IMR-90 (cell line): ENCODE measurements at regions not wholly inside any gene's neighbourhood (a gene's known extent, or its start where the extent isn't known, plus 50 kb on each side); places are given as distances from the start of the nearest gene placed in this dataset.

ENCODE experiments used
- ATAC-seq: fragments of 200-7000 bp; cut with Tn5 transposase; 2 replicates; pipeline ENCODE4 v1.9.1; 2020; ENCODE audit warnings: low read depth, mild to moderate bottlenecking, moderate library complexity
- BruUV-seq: library from RNA; stranded (reverse); fragments of 400-500 nt; replicated peaks from 2 replicates; lab custom pipeline; 2021; lab: Mats Ljungman, UMichigan
- CTCF ChIA-PET: fragments of 300-600 bp; formaldehyde crosslinking; extraction: SDS; loops from one replicate; lab custom pipeline; 2021; ENCODE audit warnings: antibody characterized with exemption; lab: Yijun Ruan, JAX
- POLR2A ChIA-PET: fragments of 300-600 bp; sonication (Branson Sonifier 250); formaldehyde crosslinking; loops from one replicate; lab custom pipeline; 2022; ENCODE audit warnings: antibody characterized with exemption; ENCODE audit not compliant: unreplicated experiment; lab: Charles Lee
- DNase-seq: peaks from one replicate; pipeline ENCODE4 v3.0.0; 2013
- H2AFZ ChIP-seq: replicated peaks from 2 replicates; pipeline ENCODE3; 2013; ENCODE audit warnings: low read length, mild to moderate bottlenecking; ENCODE audit not compliant: poor library complexity
- H2AK5ac ChIP-seq: 2 replicates; pipeline ENCODE4 v1.6.1; 2013; ENCODE audit warnings: low read depth, low read length, inconsistent platforms
- H2AK9ac ChIP-seq: replicated peaks from 2 replicates; pipeline ENCODE3; 2013; ENCODE audit warnings: mild to moderate bottlenecking, low read depth, low read length, moderate library complexity; ENCODE audit not compliant: poor library complexity
- H2BK120ac ChIP-seq: 2 replicates; pipeline ENCODE4 v1.6.1; 2013; ENCODE audit warnings: low read depth, low read length, inconsistent platforms
- H2BK15ac ChIP-seq: 3 replicates; pipeline ENCODE4 v1.6.1; 2013; ENCODE audit warnings: low read depth, low read length, inconsistent platforms
- H2BK20ac ChIP-seq: 2 replicates; pipeline ENCODE4 v1.6.1; 2013; ENCODE audit warnings: low read depth, mild to moderate bottlenecking, inconsistent platforms, low read length, moderate library complexity
- H2BK5ac ChIP-seq: 2 replicates; pipeline ENCODE4 v1.6.1; 2013; ENCODE audit warnings: mild to moderate bottlenecking, low read depth, low read length, inconsistent platforms; ENCODE audit not compliant: poor library complexity, severe bottlenecking
- H3K14ac ChIP-seq: replicated peaks from 2 replicates; pipeline ENCODE4 v1.6.1; 2013; ENCODE audit warnings: low read depth, low read length, inconsistent platforms
- H3K18ac ChIP-seq: 2 replicates; pipeline ENCODE4 v1.6.1; 2013; ENCODE audit warnings: low read depth, low read length, control low read depth
- H3K23ac ChIP-seq: 2 replicates; pipeline ENCODE4 v1.6.1; 2013; ENCODE audit warnings: low read depth, low read length, inconsistent platforms
- H3K27ac ChIP-seq: 2 replicates; pipeline ENCODE4 v1.5.1; 2013; ENCODE audit warnings: mild to moderate bottlenecking, control low read depth, low read length; ENCODE audit not compliant: insufficient read depth
- H3K27me3 ChIP-seq: 2 replicates; pipeline ENCODE4 v1.6.1; 2013; ENCODE audit warnings: low read length; ENCODE audit not compliant: control insufficient read depth, insufficient read depth
- H3K36me3 ChIP-seq: 2 replicates; pipeline ENCODE4 v1.6.1; 2013; ENCODE audit warnings: low read length, mixed read lengths; ENCODE audit not compliant: control insufficient read depth, insufficient read depth
- H3K4ac ChIP-seq: 2 replicates; pipeline ENCODE4 v1.6.1; 2013; ENCODE audit warnings: low read depth, low read length, inconsistent platforms
- H3K4me1 ChIP-seq: 2 replicates; pipeline ENCODE4 v1.6.1; 2013; ENCODE audit warnings: low read length, mixed read lengths; ENCODE audit not compliant: control insufficient read depth, insufficient read depth
- H3K4me2 ChIP-seq: 2 replicates; pipeline ENCODE4 v1.6.1; 2013; ENCODE audit warnings: low read depth, mild to moderate bottlenecking, control low read depth, low read length, moderate library complexity
- H3K4me3 ChIP-seq: 2 replicates; pipeline ENCODE4 v1.5.1; 2013; ENCODE audit warnings: low read depth, mild to moderate bottlenecking, control low read depth, low read length, moderate library complexity; ENCODE audit not compliant: insufficient read depth
- H3K56ac ChIP-seq: 2 replicates; pipeline ENCODE4 v1.6.1; 2013; ENCODE audit warnings: low read length, inconsistent platforms; ENCODE audit not compliant: insufficient read depth; ENCODE audit errors: extremely low read depth
- H3K79me1 ChIP-seq, 2 experiments: 2 replicates each; pipeline ENCODE4 v1.6.1; 2013; ENCODE audit warnings: low read length in 2 of 2, inconsistent platforms in 1 of 2, low read depth in 1 of 2
- H3K9ac ChIP-seq: 2 replicates; pipeline ENCODE4 v1.6.1; 2013; ENCODE audit warnings: low read depth, low read length, control low read depth
- H3K9me1 ChIP-seq: 2 replicates; pipeline ENCODE4 v1.6.1; 2013; ENCODE audit warnings: low read length, inconsistent platforms; ENCODE audit not compliant: insufficient read depth
- H3K9me3 ChIP-seq: 2 replicates; pipeline ENCODE4 v1.6.1; 2013; ENCODE audit warnings: low read length; ENCODE audit not compliant: control insufficient read depth, insufficient read depth
- H4K20me1 ChIP-seq: 2 replicates; pipeline ENCODE4 v1.6.1; 2013; ENCODE audit warnings: low read length, inconsistent platforms; ENCODE audit not compliant: insufficient read depth
- H4K5ac ChIP-seq: 2 replicates; pipeline ENCODE4 v1.6.1; 2013; ENCODE audit warnings: mild to moderate bottlenecking, low read depth, low read length, control low read depth
- H4K8ac ChIP-seq, 2 experiments: 2 replicates each; pipeline ENCODE4 v1.6.1; 2013; ENCODE audit warnings: low read depth in 2 of 2, low read length in 2 of 2, control low read depth in 1 of 2, inconsistent platforms in 1 of 2
- H4K91ac ChIP-seq: 2 replicates; pipeline ENCODE4 v1.6.1; 2013; ENCODE audit warnings: low read depth, low read length, inconsistent platforms; ENCODE audit not compliant: insufficient read depth
- CEBPB ChIP-seq: IDR thresholded peaks from 2 replicates; pipeline ENCODE4 v1.6.1; 2012; ENCODE audit warnings: low read depth, low read length, improper control_type of control experiment
- FOS ChIP-seq: fragments of 150-350 bp; IDR thresholded peaks from 2 replicates; pipeline ENCODE4 v1.6.1; 2016; ENCODE audit warnings: low read depth, low read length
- MXI1 ChIP-seq: IDR thresholded peaks from 2 replicates; pipeline ENCODE4 v1.6.1; 2012; ENCODE audit warnings: low read depth, mild to moderate bottlenecking, low read length, moderate library complexity, borderline replicate concordance
- NFE2L2 ChIP-seq: fragments of 150-350 bp; IDR thresholded peaks from 2 replicates; pipeline ENCODE4 v1.6.1; 2016; ENCODE audit warnings: low read depth, mild to moderate bottlenecking, low read length
- POLR2A ChIP-seq: IDR thresholded peaks from 2 replicates; pipeline ENCODE4 v1.6.1; 2012; ENCODE audit warnings: mild to moderate bottlenecking, low read depth, low read length
- RAD21 ChIP-seq: IDR thresholded peaks from 2 replicates; pipeline ENCODE4 v1.6.1; 2012; ENCODE audit warnings: low read length, improper control_type of control experiment
- RCOR1 ChIP-seq: IDR thresholded peaks from 2 replicates; pipeline ENCODE4 v1.6.1; 2012; ENCODE audit warnings: mild to moderate bottlenecking, low read length, improper control_type of control experiment; ENCODE audit not compliant: insufficient replicate concordance
- RFX5 ChIP-seq: IDR thresholded peaks from 2 replicates; pipeline ENCODE4 v1.8.0; 2012; ENCODE audit warnings: low read depth, mild to moderate bottlenecking, low read length, moderate library complexity
- WGBS, 2 experiments: methylation state at CpG; one replicate each; pipeline versions ENCODE4 v1.1.5 to v1.1.7; 2013; ENCODE audit warnings: missing lambda C conversion rate in 2 of 2; ENCODE audit not compliant: insufficient read length in 1 of 2; ENCODE audit errors: extremely low coverage in 2 of 2; 5-methylcytosine and 5-hydroxymethylcytosine counted together
- dilution Hi-C: fragments of 300-500 bp; cut with HindIII; formaldehyde crosslinking; loops from one replicate; pipeline ENCODE4 v1.14.3; 2018; ENCODE audit warnings: low sequenced_read_pairs; ENCODE audit not compliant: unreplicated experiment
- in situ Hi-C: fragments of 300-500 bp; cut with MboI; formaldehyde crosslinking; loops from 3 replicates; pipeline ENCODE4 v1.14.3; 2019; ENCODE audit warnings: low sequenced_read_pairs, inconsistent platforms, mixed read lengths
- intact Hi-C: fragments of 100-400 bp; cut with micrococcal nuclease; formaldehyde crosslinking; loops from 2 replicates; pipeline ENCODE4 v1.10.0; 2022

GRCh38 chr4:170386511-170386910 lies 296.8 kb upstream of the AADAT start:
- H3K36me3 ChIP-seq: no peaks in the 10 kb centered on the region
- H3K27me3 ChIP-seq: no peaks in the 10 kb centered on the region
- H2BK15ac ChIP-seq: no peak overlapping the region
- no peak overlapping the region for H2AFZ ChIP-seq
- dilution Hi-C loops: no loop called here
- H2BK20ac ChIP-seq: no peak overlapping the region
- WGBS, 2 experiments: no CpG with 5 or more reads among the region's 6 CpGs
- H2AK9ac ChIP-seq: no peak overlapping the region
- ChIA-PET POLR2A (no interaction called here), CTCF (no interaction called here)
- no peak overlapping the region for H3K27ac ChIP-seq
- 0 out of 4 replicates have a peak overlapping the region, but pooled peaks of 1 of the 2 experiments have one; percentile 17 for H4K8ac ChIP-seq
- peaks cover 11% of the 10 kb centered on the region for H3K9me3 ChIP-seq
- no peak overlapping the region for H4K91ac ChIP-seq
- TF ChIP-seq POLR2A (no peak), MXI1 (no peak), CEBPB (no peak), RCOR1 (no peak), FOS (no peak), RAD21 (no peak), NFE2L2 (no peak), RFX5 (no peak)
- no peak for ATAC-seq
- H2BK5ac ChIP-seq: peak overlapping the region; percentile 30
- H4K5ac ChIP-seq: no peak overlapping the region
- H3K4me1 ChIP-seq: no peaks in the 10 kb centered on the region
- in situ Hi-C loops: no loop called here
- no peaks in the 10 kb centered on the region for H3K79me1 ChIP-seq
- H3K4ac ChIP-seq: no peak overlapping the region
- no peak overlapping the region for H3K18ac ChIP-seq
- no peak overlapping the region for H2BK120ac ChIP-seq
- H3K4me3 ChIP-seq: no peak overlapping the region
- H4K20me1 ChIP-seq: no peaks in the 10 kb centered on the region
- no peak for DNase-seq
- no peak overlapping the region for H3K9ac ChIP-seq
- intact Hi-C loops: no loop called here
- H3K9me1 ChIP-seq: no peaks in the 10 kb centered on the region
- no peak overlapping the region for H3K14ac ChIP-seq
- no peak overlapping the region for H3K56ac ChIP-seq
- no peak overlapping the region for H3K23ac ChIP-seq
- no TSS peak for BruUV-seq
- peak overlapping the region; percentile 15; the same call in 1 of the 2 replicates for H3K4me2 ChIP-seq
- no peak overlapping the region for H2AK5ac ChIP-seq
